ENCODE measurements at regions not wholly inside any gene's neighbourhood (a gene's known extent, or its start where the extent isn't known, plus 50 kb on each side); places are given as distances from the start of the nearest gene placed in this dataset.

- Mint-ChIP-seq H3K36me3 (ENCODE audit: insufficient read depth, unreplicated experiment) (no peaks in the 10 kb centered on the region), H3K4me3 (ENCODE audit: unreplicated experiment) (no peak overlapping the region), H3K4me1 (ENCODE audit: insufficient read depth, unreplicated experiment) (no peaks in the 10 kb centered on the region), H3K27me3 (ENCODE audit: insufficient read depth, unreplicated experiment) (no peaks in the 10 kb centered on the region), H3K27ac (ENCODE audit: low read depth, unreplicated experiment) (no peak overlapping the region), H3K9me3 (ENCODE audit: unreplicated experiment) (peaks cover 7% of the 10 kb centered on the region)
- no peak for TF ChIP-seq CTCF (IDR thresholded peaks at IDR 0.05; ENCODE audit: unreplicated experiment)
- no peak for DNase-seq (ENCODE audit: unreplicated experiment)
- BruUV-seq (replicated peaks), result no TSS peak
- ChIA-PET CTCF (no interaction called here), POLR2A (no interaction called here)
- intact Hi-C loops (cut with micrococcal nuclease), result no loop called here
These were observed 595.7 kb upstream of the POU3F4 start for GRCh38 chrX:82912382-82912781.

- intact Hi-C loops (cut with micrococcal nuclease), result no loop called here
- Mint-ChIP-seq H3K27ac (ENCODE audit: low read depth, unreplicated experiment) (no peak overlapping the region), H3K4me3 (ENCODE audit: unreplicated experiment) (no peak overlapping the region), H3K27me3 (ENCODE audit: insufficient read depth, unreplicated experiment) (no peaks in the 10 kb centered on the region), H3K9me3 (ENCODE audit: unreplicated experiment) (peaks cover 7% of the 10 kb centered on the region), H3K4me1 (ENCODE audit: insufficient read depth, unreplicated experiment) (no peaks in the 10 kb centered on the region), H3K36me3 (ENCODE audit: insufficient read depth, unreplicated experiment) (peaks cover 6% of the 10 kb centered on the region)
- TF ChIP-seq CTCF (IDR thresholded peaks at IDR 0.05; ENCODE audit: unreplicated experiment), result no peak
- DNase-seq (ENCODE audit: unreplicated experiment), result no peak
- CTCF ChIA-PET, result no interaction called here
- POLR2A ChIA-PET, result no interaction called here
- no TSS peak for BruUV-seq (replicated peaks)
These were observed 573.1 kb upstream of the POU3F4 start for GRCh38 chrX:82934980-82935379.

- no peaks in the 10 kb centered on the region for H3K36me3 Mint-ChIP-seq (ENCODE audit: insufficient read depth, unreplicated experiment)
- H3K4me3 Mint-ChIP-seq (ENCODE audit: unreplicated experiment), result no peak overlapping the region
- peaks cover 6% of the 10 kb centered on the region for H3K4me1 Mint-ChIP-seq (ENCODE audit: insufficient read depth, unreplicated experiment)
- peak; percentile 12 for DNase-seq (ENCODE audit: unreplicated experiment)
- peak overlapping the region; percentile 40 for H3K27ac Mint-ChIP-seq (ENCODE audit: low read depth, unreplicated experiment)
- TF ChIP-seq CTCF (IDR thresholded peaks at IDR 0.05; ENCODE audit: unreplicated experiment), result no peak
- no TSS peak for BruUV-seq (replicated peaks)
- CTCF ChIA-PET, result no interaction called here
- peaks cover 16% of the 10 kb centered on the region for H3K9me3 Mint-ChIP-seq (ENCODE audit: unreplicated experiment)
- H3K27me3 Mint-ChIP-seq (ENCODE audit: insufficient read depth, unreplicated experiment), result no peaks in the 10 kb centered on the region
- POLR2A ChIA-PET, result interaction anchor here (0.6 kb wide), 1 partner anchor 39 kb away, joined by 3 read pairs; no protein-coding TSS in a partner anchor
- intact Hi-C loops (cut with micrococcal nuclease), result no loop called here
These were observed 562.8 kb upstream of the POU3F4 start for GRCh38 chrX:82945332-82945731.

- no TSS peak for BruUV-seq (replicated peaks)
- no peak overlapping the region for H3K27ac Mint-ChIP-seq (ENCODE audit: low read depth, unreplicated experiment)
- H3K4me3 Mint-ChIP-seq (ENCODE audit: unreplicated experiment), result no peak overlapping the region
- H3K27me3 Mint-ChIP-seq (ENCODE audit: insufficient read depth, unreplicated experiment), result no peaks in the 10 kb centered on the region
- TF ChIP-seq CTCF (IDR thresholded peaks at IDR 0.05; ENCODE audit: unreplicated experiment), result no peak
- H3K4me1 Mint-ChIP-seq (ENCODE audit: insufficient read depth, unreplicated experiment), result no peaks in the 10 kb centered on the region
- intact Hi-C loops (cut with micrococcal nuclease), result loop anchor here (1.0 kb wide), 1 partner anchor 455 kb away; no protein-coding TSS in a partner anchor
- H3K36me3 Mint-ChIP-seq (ENCODE audit: insufficient read depth, unreplicated experiment), result no peaks in the 10 kb centered on the region
- DNase-seq (ENCODE audit: unreplicated experiment), result peak; percentile 19
- POLR2A ChIA-PET, result interaction anchor here (0.6 kb wide), 1 partner anchor 1686 kb away, joined by 5 read pairs; no protein-coding TSS in a partner anchor
- CTCF ChIA-PET, result interaction anchor here (0.6 to 1.5 kb wide), 4 partner anchors 10 to 974 kb away, joined by 3 to 6 read pairs (median 4); no protein-coding TSS in a partner anchor
- peaks cover 15% of the 10 kb centered on the region for H3K9me3 Mint-ChIP-seq (ENCODE audit: unreplicated experiment)
These were observed 547.0 kb upstream of the POU3F4 start for GRCh38 chrX:82961129-82961528.

Data from MCF 10A (cell line).